H1 (cell line): ENCODE measurements at regions not wholly inside any gene's neighbourhood (a gene's known extent, or its start where the extent isn't known, plus 50 kb on each side); places are given as distances from the start of the nearest gene placed in this dataset.

Experiments
- CTCF ChIA-PET: fragments of 300-600 bp; sonication (Branson Sonifier 250); formaldehyde crosslinking; loops from one replicate; lab custom pipeline; 2021; ENCODE audit not compliant: partially characterized antibody; lab: Charles Lee
- POLR2A ChIA-PET: fragments of 300-600 bp; sonication (Branson Sonifier 250); formaldehyde crosslinking; loops from one replicate; lab custom pipeline; 2021; ENCODE audit warnings: inconsistent platforms; ENCODE audit not compliant: partially characterized antibody; lab: Charles Lee
- DNase-seq, 2 experiments: peaks; one replicate each; pipeline versions ENCODE4 v3.0.0 to v3.0.0-alpha.2; 2010 to 2022; ENCODE audit warnings: low spot score in 2 of 2, low read depth in 1 of 2, mixed read lengths in 1 of 2
- FAIRE-seq: peaks from 2 replicates; lab custom pipeline; 2011; peaks lifted over from hg19 to GRCh38; lab: Jason Lieb, UNC
- H2AFZ ChIP-seq: 2 replicates; pipeline ENCODE4 v1.8.1; 2012; ENCODE audit warnings: low read length, inconsistent platforms
- H2AK5ac ChIP-seq: 2 replicates; pipeline ENCODE4 v1.6.1; 2013; ENCODE audit warnings: low read depth, low read length
- H2BK120ac ChIP-seq: replicated peaks from 2 replicates; pipeline ENCODE3; 2013; ENCODE audit warnings: low read depth, low read length, inconsistent platforms
- H2BK12ac ChIP-seq: 2 replicates; pipeline ENCODE4 v1.6.1; 2013; ENCODE audit warnings: low read depth, low read length
- H2BK15ac ChIP-seq: 2 replicates; pipeline ENCODE4 v1.6.1; 2013; ENCODE audit warnings: low read length
- H2BK20ac ChIP-seq: 2 replicates; pipeline ENCODE4 v1.6.1; 2013; ENCODE audit warnings: low read length
- H2BK5ac ChIP-seq: 2 replicates; pipeline ENCODE4 v1.6.1; 2013; ENCODE audit warnings: low read depth, low read length
- H3K14ac ChIP-seq: 2 replicates; pipeline ENCODE4 v1.6.1; 2013; ENCODE audit warnings: inconsistent platforms; ENCODE audit not compliant: insufficient read length
- H3K18ac ChIP-seq: 2 replicates; pipeline ENCODE4 v1.6.1; 2013; ENCODE audit warnings: low read length; ENCODE audit errors: extremely low read depth
- H3K23ac ChIP-seq: 2 replicates; pipeline ENCODE4 v1.6.1; 2013; ENCODE audit warnings: inconsistent platforms; ENCODE audit not compliant: insufficient read length
- H3K23me2 ChIP-seq: 2 replicates; pipeline ENCODE4 v1.6.1; 2013; ENCODE audit warnings: low read depth, low read length
- H3K27ac ChIP-seq: 2 replicates; pipeline ENCODE4 v1.6.1; 2011; ENCODE audit warnings: low read depth, low read length, inconsistent platforms
- H3K27me3 ChIP-seq, 4 experiments: replicated peaks in 1 of 4; 1 replicate in 1 of 4; 2 replicates in 3 of 4; pipeline versions ENCODE4 v1.6.1 to v1.8.1; 2011 to 2013; ENCODE audit warnings: low read length in 3 of 4, mild to moderate bottlenecking in 3 of 4, inconsistent platforms in 2 of 4, mixed read lengths in 2 of 4, moderate library complexity in 1 of 4; ENCODE audit not compliant: control insufficient read depth in 3 of 4, insufficient read depth in 3 of 4; ENCODE audit errors: extremely low read depth in 1 of 4
- H3K36me3 ChIP-seq, 4 experiments: 2 replicates each; pipeline versions ENCODE4 v1.6.1 to v1.8.1; 2011 to 2013; ENCODE audit warnings: mild to moderate bottlenecking in 4 of 4, low read length in 3 of 4, moderate library complexity in 2 of 4, control low read depth in 1 of 4, inconsistent platforms in 1 of 4; ENCODE audit not compliant: insufficient read depth in 4 of 4, control insufficient read depth in 2 of 4
- H3K4ac ChIP-seq: replicated peaks from 2 replicates; pipeline ENCODE3; 2013; ENCODE audit warnings: low read length, low read depth, mixed read lengths, inconsistent platforms; ENCODE audit not compliant: insufficient read length
- H3K4me1 ChIP-seq, 4 experiments: replicated peaks in 1 of 4; 1 replicate in 1 of 4; 2 replicates in 3 of 4; pipeline versions ENCODE4 v1.6.1 to v1.8.1; 2011 to 2013; ENCODE audit warnings: low read length in 3 of 4, inconsistent platforms in 2 of 4, mixed read lengths in 1 of 4; ENCODE audit not compliant: insufficient read depth in 4 of 4, control insufficient read depth in 3 of 4
- H3K4me2 ChIP-seq, 2 experiments: 2 replicates each; pipeline versions ENCODE4 v1.6.1 to v1.8.1; 2011 to 2013; ENCODE audit warnings: low read depth in 2 of 2, low read length in 2 of 2, control low read depth in 1 of 2, inconsistent platforms in 1 of 2, mild to moderate bottlenecking in 1 of 2; ENCODE audit not compliant: insufficient read depth in 1 of 2
- H3K4me3 ChIP-seq, 4 experiments: fragments of 200-600, 300-600 bp in 1 of 4; sonication (generic), shearing (Covaris generic), sonication (Bioruptor Twin) in 1 of 4; 2 replicates each; pipeline versions ENCODE4 v1.5.1 to v1.8.1; 2011 to 2016; ENCODE audit warnings: low read length in 4 of 4, low read depth in 3 of 4, control low read depth in 2 of 4, inconsistent platforms in 2 of 4, mild to moderate bottlenecking in 2 of 4, mixed read lengths in 1 of 4, moderate library complexity in 1 of 4; ENCODE audit not compliant: insufficient read depth in 2 of 4; ENCODE audit errors: extremely low read depth in 1 of 4
- H3K56ac ChIP-seq: replicated peaks from 2 replicates; pipeline ENCODE3; 2013; ENCODE audit warnings: low read depth, mild to moderate bottlenecking, mixed read lengths, low read length, inconsistent platforms; ENCODE audit not compliant: insufficient read length
- H3K79me1 ChIP-seq: 2 replicates; pipeline ENCODE4 v1.6.1; 2013; ENCODE audit warnings: low read depth, low read length, control low read depth
- H3K79me2 ChIP-seq, 2 experiments: 2 replicates each; pipeline versions ENCODE4 v1.6.1 to v1.8.1; 2012 to 2013; ENCODE audit warnings: low read length in 2 of 2, mild to moderate bottlenecking in 2 of 2, inconsistent platforms in 1 of 2; ENCODE audit not compliant: insufficient read depth in 2 of 2, control insufficient read depth in 1 of 2
- H3K9ac ChIP-seq, 4 experiments: replicated peaks in 1 of 4; 1 replicate in 1 of 4; 2 replicates in 3 of 4; pipeline versions ENCODE4 v1.6.1 to v1.8.1; 2011 to 2013; ENCODE audit warnings: low read depth in 3 of 4, low read length in 3 of 4, control low read depth in 2 of 4, mild to moderate bottlenecking in 2 of 4, moderate library complexity in 2 of 4, inconsistent platforms in 1 of 4; ENCODE audit errors: extremely low read depth in 1 of 4
- H3K9me3 ChIP-seq, 2 experiments: 2 replicates each; pipeline versions ENCODE4 v1.6.1 to v1.8.1; 2012 to 2013; ENCODE audit warnings: mild to moderate bottlenecking in 2 of 2, moderate library complexity in 2 of 2, control low read depth in 1 of 2, inconsistent platforms in 1 of 2, low read depth in 1 of 2, low read length in 1 of 2, mixed read lengths in 1 of 2; ENCODE audit not compliant: insufficient read depth in 2 of 2
- H4K20me1 ChIP-seq, 2 experiments: replicated peaks in 1 of 2; 2 replicates each; pipeline versions ENCODE3 to v1.8.1; 2011 to 2013; ENCODE audit warnings: inconsistent platforms in 2 of 2, low read length in 2 of 2, mild to moderate bottlenecking in 1 of 2; ENCODE audit not compliant: insufficient read depth in 2 of 2, control insufficient read depth in 1 of 2
- H4K5ac ChIP-seq: 2 replicates; pipeline ENCODE4 v1.6.1; 2013; ENCODE audit warnings: low read length, low read depth, mixed read lengths, inconsistent platforms; ENCODE audit not compliant: insufficient read length
- H4K8ac ChIP-seq: 2 replicates; pipeline ENCODE4 v1.8.0; 2013; ENCODE audit warnings: mild to moderate bottlenecking, moderate library complexity, low read length, inconsistent platforms; ENCODE audit not compliant: insufficient read depth; ENCODE audit errors: extremely low read depth
- H4K91ac ChIP-seq: replicated peaks from 2 replicates; pipeline ENCODE3; 2013; ENCODE audit warnings: low read length, mixed read lengths, inconsistent platforms; ENCODE audit not compliant: insufficient read length
- BACH1 ChIP-seq: IDR thresholded peaks from 2 replicates; pipeline ENCODE4 v1.6.1; 2012; ENCODE audit warnings: low read length, improper control_type of control experiment
- BRCA1 ChIP-seq: IDR thresholded peaks from 2 replicates; pipeline ENCODE4 v1.6.1; 2012; ENCODE audit warnings: low read depth, low read length, improper control_type of control experiment
- JUND ChIP-seq: IDR thresholded peaks from 2 replicates; pipeline ENCODE4 v1.6.1; 2011; ENCODE audit warnings: mild to moderate bottlenecking, improper control_type of control experiment, low read length
- KDM4A ChIP-seq: IDR thresholded peaks from one replicate; pipeline ENCODE4 v1.7.1; 2012; ENCODE audit warnings: low read depth, mild to moderate bottlenecking, moderate library complexity, low read length, inconsistent platforms; ENCODE audit not compliant: severe bottlenecking
- RNF2 ChIP-seq: fragments of 200-900, 300-1000 bp; sonication (generic); IDR thresholded peaks from 2 replicates; pipeline ENCODE4 v1.7.1; 2016; ENCODE audit warnings: borderline replicate concordance, low read depth, mild to moderate bottlenecking, antibody characterized with exemption, low read length; ENCODE audit not compliant: poor library complexity, severe bottlenecking; ENCODE audit errors: missing control alignments
- WGBS, 2 experiments: shearing (Covaris generic) in 1 of 2; methylation state at CpG; one replicate each; pipeline versions ENCODE4 v1.1.6 to v1.1.7; 2013 to 2015; ENCODE audit warnings: low lambda C conversion rate in 2 of 2, mixed read lengths in 2 of 2, inconsistent platforms in 1 of 2, low coverage in 1 of 2, missing lambda C conversion rate in 1 of 2; ENCODE audit not compliant: insufficient replicate concordance in 2 of 2, insufficient coverage in 1 of 2, insufficient read length in 1 of 2; ENCODE audit errors: extremely low coverage in 1 of 2, missing lambda C conversion rate in 1 of 2; 5-methylcytosine and 5-hydroxymethylcytosine counted together

GRCh38 chr2:198523710-198524109, 719.3 kb downstream of the PLCL1 start:
- Histone ChIP-seq H3K23ac (no peak overlapping the region), H3K14ac (no peak overlapping the region), H3K18ac (no peak overlapping the region), H3K36me3 (no peaks in the 10 kb centered on the region), H3K27me3 (no peaks in the 10 kb centered on the region), H4K8ac (no peak overlapping the region), H2BK15ac (no peak overlapping the region), H3K27ac (no peak overlapping the region), H3K9ac (no peak overlapping the region), H3K9me3 (no peaks in the 10 kb centered on the region), H2BK12ac (no peak overlapping the region), H3K4me2 (no peak overlapping the region), H2BK20ac (no peak overlapping the region), H2BK5ac (no peak overlapping the region), H4K91ac (no peak overlapping the region), H3K79me1 (no peaks in the 10 kb centered on the region), H2BK120ac (no peak overlapping the region), H4K5ac (no peak overlapping the region), H3K56ac (no peak overlapping the region), H2AFZ (no peak overlapping the region), H3K79me2 (no peaks in the 10 kb centered on the region), H3K4ac (no peak overlapping the region), H2AK5ac (no peak overlapping the region), H3K4me3 (no peak overlapping the region), H4K20me1 (no peaks in the 10 kb centered on the region), H3K23me2 (no peaks in the 10 kb centered on the region), H3K4me1 (peaks cover 0 to 8% (median 0%) of the 10 kb centered on the region in 4 experiments; a peak in 1 of 7 replicates)
- CTCF ChIA-PET = interaction anchor here (0.6 to 0.9 kb wide), 2 partner anchors 19 to 966 kb away, joined by 3 read pairs; no protein-coding TSS in a partner anchor
- 89% methylated on average over 2 of the region's 2 CpGs; no CpG with 5 or more reads in 1 of the 2 experiments for WGBS, 2 experiments
- TF ChIP-seq JUND = no peak
- TF ChIP-seq BRCA1 = no peak
- no peak for TF ChIP-seq BACH1
- no peak for TF ChIP-seq RNF2
- TF ChIP-seq KDM4A = no peak
- FAIRE-seq (no peak), DNase-seq (no peak)
- POLR2A ChIA-PET = no interaction called here
